HG03439 (cell line): ENCODE measurements at regions not wholly inside any gene's neighbourhood (a gene's known extent, or its start where the extent isn't known, plus 50 kb on each side); places are given as distances from the start of the nearest gene placed in this dataset.

Source experiments
- ATAC-seq: cut with Tn5 transposase; IDR thresholded peaks from one replicate; pipeline ENCODE4 v1.9.1; 2021; ENCODE audit warnings: mild to moderate bottlenecking, moderate library complexity; ENCODE audit not compliant: unreplicated experiment

DNA sequence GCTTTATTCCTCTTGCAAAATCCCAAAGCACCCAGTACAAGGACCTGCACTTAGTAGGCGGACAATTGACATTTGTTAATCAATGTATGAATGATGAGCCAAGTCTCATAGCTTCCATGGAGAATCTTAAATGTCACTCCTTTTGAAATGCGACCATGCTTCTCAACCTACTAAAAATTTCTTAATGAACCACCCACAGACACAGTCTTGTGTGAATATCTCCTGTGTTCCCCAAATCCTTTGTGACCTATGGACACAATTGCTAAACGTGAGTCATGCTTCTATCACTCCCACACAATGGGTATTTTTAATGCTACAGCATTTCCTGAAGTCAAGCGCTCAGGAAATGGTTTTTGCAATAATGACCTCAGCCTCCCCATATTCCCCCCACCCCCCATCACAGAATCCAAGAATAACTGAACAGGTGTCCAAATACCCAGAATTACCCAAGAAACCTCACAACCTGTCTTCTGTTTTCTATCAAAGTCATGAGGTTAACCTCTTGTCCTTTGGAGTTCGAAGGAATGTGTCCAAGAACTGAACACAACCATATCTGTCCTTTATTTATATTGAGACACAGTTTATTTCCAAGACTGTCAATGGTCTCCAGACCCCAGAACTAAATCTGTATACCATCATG lies 163.6 kb upstream of the PLEKHG7 start:
- ATAC-seq = peak; percentile 52

- ATAC-seq = no peak
Observed at GRCh38 chr12:92537290-92537960, 165.4 kb upstream of the PLEKHG7 start.

DNA sequence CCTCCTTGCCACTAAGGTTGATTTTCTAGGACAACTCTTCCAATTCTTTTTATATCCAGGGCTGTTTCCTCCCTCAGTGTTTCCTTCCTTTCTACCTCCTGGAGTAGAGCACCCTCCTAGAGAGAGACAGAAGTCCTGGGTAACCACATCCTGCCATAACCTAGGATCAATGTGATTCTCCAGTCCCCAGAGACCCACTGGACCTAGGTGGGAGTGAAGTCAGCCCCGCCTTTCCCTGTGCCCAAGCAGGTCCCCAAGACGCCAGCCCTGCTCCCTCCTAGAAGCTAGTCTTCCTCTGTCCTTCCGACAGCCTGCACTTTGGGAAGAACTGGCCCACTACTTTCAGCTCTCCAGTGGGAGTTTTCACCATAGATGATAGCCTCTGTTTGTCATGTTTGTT lies 166.8 kb upstream of the PLEKHG7 start:
- no peak for ATAC-seq

GRCh38 chr12:92533280-92533890 lies 169.4 kb upstream of the PLEKHG7 start:
- no peak for ATAC-seq

- no peak for ATAC-seq
Observed at GRCh38 chr12:92530706-92531105, 172.1 kb upstream of the PLEKHG7 start.

DNA sequence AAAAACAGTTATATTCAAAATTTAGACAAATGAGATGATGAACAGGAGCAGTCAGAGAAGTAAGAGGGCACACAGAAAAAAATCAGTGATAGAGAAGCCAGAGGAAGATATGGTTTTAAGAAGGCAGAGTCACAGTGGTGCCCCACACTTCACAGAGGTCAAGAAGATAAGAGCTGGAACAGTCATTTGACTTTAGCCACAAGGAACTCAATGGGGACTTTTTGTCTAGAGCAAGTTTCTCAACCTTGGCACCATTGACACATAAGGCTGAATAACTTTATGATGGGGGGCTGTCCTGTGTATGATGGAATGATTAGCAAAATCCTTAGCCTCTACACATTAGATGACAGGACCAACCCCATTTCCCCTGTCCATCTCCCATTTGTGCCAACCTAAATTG lies 172.8 kb upstream of the PLEKHG7 start:
- ATAC-seq = no peak

DNA sequence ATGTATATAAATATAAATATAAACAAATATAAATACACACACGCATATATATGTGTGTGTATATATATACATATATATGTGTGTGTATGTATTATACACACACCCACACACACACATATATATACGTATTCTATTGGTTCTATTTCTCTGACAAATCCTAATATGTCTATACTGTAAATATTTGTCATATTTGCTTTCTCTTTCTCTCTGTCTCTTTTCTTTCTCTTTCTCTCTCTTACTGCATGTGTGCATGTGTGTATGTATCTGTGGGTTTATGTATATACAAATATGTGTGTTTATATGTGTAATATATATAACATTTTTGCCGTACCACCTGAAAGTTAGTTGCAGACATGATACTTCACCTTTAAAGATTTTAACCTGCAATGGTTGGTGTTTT lies 174.2 kb upstream of the PLEKHG7 start:
- ATAC-seq = no peak

DNA sequence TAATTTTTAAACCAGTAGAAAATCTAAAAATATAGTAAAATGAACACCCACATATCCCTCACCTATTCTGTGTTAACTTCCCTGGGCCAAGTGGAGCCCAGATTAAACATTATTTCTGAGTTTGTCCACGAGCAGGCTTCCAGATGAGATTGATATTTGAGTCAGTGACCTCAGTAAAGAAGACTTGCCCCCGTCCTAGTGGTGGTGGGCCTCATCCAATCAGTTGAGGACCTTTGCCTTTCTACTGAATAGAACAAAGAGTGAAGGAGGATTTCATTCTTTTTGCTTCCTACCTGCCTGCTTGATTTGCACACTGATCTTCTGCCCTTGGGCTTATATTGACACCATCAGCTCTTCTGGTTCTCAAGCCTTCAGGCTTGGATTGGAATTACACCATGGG lies 174.7 kb upstream of the PLEKHG7 start:
- ATAC-seq = no peak

DNA sequence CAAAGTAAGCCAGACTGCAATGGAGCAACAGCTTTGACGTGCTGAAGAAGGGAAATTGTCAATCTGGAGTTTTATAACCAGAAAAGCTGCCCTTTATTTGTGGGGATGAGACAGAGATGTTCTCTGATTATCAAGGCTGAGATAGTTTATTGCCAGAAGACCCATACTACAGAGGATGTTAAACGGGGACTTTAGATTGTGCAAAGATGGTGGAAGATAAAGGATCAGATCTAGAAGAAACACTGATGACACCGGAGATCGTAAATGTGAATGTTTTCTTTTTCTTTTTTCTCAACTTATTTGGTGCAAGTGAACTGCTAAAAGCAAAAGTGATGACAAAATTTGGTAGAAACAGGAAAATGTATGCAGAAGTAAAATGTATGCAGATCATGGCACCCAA lies 178.3 kb upstream of the PLEKHG7 start:
- ATAC-seq = no peak

- ATAC-seq = no peak
Observed at GRCh38 chr12:92520511-92520910, 182.3 kb upstream of the PLEKHG7 start.

- no peak for ATAC-seq
Observed at GRCh38 chr12:92519284-92519683, 183.5 kb upstream of the PLEKHG7 start.

GRCh38 chr12:92518071-92518470 lies 184.7 kb upstream of the PLEKHG7 start:
- no peak for ATAC-seq

GRCh38 chr12:92516277-92516600 lies 186.6 kb upstream of the PLEKHG7 start:
- no peak for ATAC-seq

GRCh38 chr12:92513231-92513730 lies 189.5 kb upstream of the PLEKHG7 start:
- no peak for ATAC-seq

GRCh38 chr12:92511786-92512185 lies 191.0 kb upstream of the PLEKHG7 start:
- ATAC-seq = no peak

- ATAC-seq = no peak
Observed at GRCh38 chr12:92509156-92509738, 193.5 kb upstream of the PLEKHG7 start.

DNA sequence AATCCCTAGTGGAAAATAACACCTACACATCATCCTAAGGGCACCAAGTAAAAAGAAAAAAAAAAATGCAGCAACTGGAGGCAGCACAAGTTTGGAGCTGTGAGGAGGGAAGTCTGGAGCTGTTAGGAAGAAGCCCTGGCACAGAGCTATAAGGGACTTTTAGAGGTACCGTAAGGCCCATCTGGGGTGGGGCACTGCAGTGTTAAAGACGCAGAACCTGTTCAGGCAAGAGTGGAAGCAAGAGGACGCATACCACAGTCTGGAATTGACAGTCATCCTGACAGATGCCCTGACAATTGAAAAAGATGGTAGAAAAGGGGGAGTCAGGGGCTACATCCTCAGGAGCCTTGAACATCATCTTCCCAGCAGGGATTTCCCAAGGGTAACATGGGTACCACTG lies 195.9 kb upstream of the PLEKHG7 start:
- ATAC-seq = no peak

DNA sequence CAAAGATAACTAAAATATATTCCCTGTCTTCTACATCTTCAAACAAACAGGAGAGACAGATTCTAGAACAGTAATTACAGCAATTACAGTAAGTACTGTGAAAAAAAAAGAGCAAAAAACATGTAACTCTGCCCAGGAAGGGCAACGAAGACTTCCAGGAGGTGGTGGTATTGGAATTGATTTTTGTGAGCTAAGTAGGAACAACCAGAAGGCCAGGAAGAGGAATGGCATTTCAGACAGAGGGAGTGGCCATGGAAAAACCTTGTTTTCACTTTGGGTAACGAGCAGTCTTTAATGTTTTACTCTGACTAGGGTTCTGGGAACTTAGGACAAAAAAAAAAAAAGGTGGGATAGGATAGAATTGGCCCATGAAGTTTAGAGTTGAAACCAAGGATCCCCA lies 196.3 kb upstream of the PLEKHG7 start:
- no peak for ATAC-seq

- no peak for ATAC-seq
Observed at GRCh38 chr12:92505254-92506231, 197.2 kb upstream of the PLEKHG7 start.

- ATAC-seq = no peak
Observed at GRCh38 chr12:92504594-92504981, 198.2 kb upstream of the PLEKHG7 start.
